Endothelial cell (in vitro differentiated cells): ENCODE measurements at regions not wholly inside any gene's neighbourhood (a gene's known extent, or its start where the extent isn't known, plus 50 kb on each side); places are given as distances from the start of the nearest gene placed in this dataset.
A peak's percentile ranks its signal among the peaks of the same experiment; 100 is the strongest.

Experiments
- DNase-seq: peaks from one replicate; pipeline ENCODE4 v3.0.0; 2021; ENCODE audit warnings: low spot score
- H3K27ac Mint-ChIP-seq: one replicate; pipeline ENCODE4 v1.8.0; 2021; ENCODE audit warnings: mixed read lengths, inconsistent platforms; ENCODE audit not compliant: unreplicated experiment
- H3K27me3 Mint-ChIP-seq: one replicate; pipeline ENCODE4 v1.8.0; 2021; ENCODE audit warnings: mild to moderate bottlenecking, moderate library complexity, mixed read lengths, inconsistent platforms; ENCODE audit not compliant: unreplicated experiment
- H3K36me3 Mint-ChIP-seq: one replicate; pipeline ENCODE4 v1.8.0; 2021; ENCODE audit warnings: mild to moderate bottlenecking, low read depth, mixed read lengths, inconsistent platforms; ENCODE audit not compliant: unreplicated experiment
- H3K4me1 Mint-ChIP-seq: one replicate; pipeline ENCODE4 v1.8.0; 2021; ENCODE audit warnings: mild to moderate bottlenecking, mixed read lengths, inconsistent platforms; ENCODE audit not compliant: unreplicated experiment
- H3K4me3 Mint-ChIP-seq: one replicate; pipeline ENCODE4 v1.8.0; 2021; ENCODE audit warnings: mild to moderate bottlenecking, mixed read lengths, inconsistent platforms; ENCODE audit not compliant: unreplicated experiment
- H3K9me3 Mint-ChIP-seq: one replicate; pipeline ENCODE4 v1.8.0; 2021; ENCODE audit warnings: mixed read lengths, inconsistent platforms; ENCODE audit not compliant: unreplicated experiment
- CTCF ChIP-seq: fragments of 200-600 bp; sonication (generic); IDR thresholded peaks from one replicate; pipeline ENCODE4 v1.5.0; 2021; ENCODE audit warnings: antibody characterized with exemption; ENCODE audit not compliant: unreplicated experiment

- no peaks in the 10 kb centered on the region for H3K9me3 Mint-ChIP-seq
- no peak overlapping the region for H3K27ac Mint-ChIP-seq
- no peaks in the 10 kb centered on the region for H3K4me1 Mint-ChIP-seq
- no peak for DNase-seq
- no peak overlapping the region for H3K4me3 Mint-ChIP-seq
- H3K36me3 Mint-ChIP-seq: no peaks in the 10 kb centered on the region
- no peak for TF ChIP-seq CTCF
- H3K27me3 Mint-ChIP-seq: peaks cover 1% of the 10 kb centered on the region
Measured at GRCh38 chr9:71250581-71250980, 129.2 kb upstream of the TRPM3 start.

DNA sequence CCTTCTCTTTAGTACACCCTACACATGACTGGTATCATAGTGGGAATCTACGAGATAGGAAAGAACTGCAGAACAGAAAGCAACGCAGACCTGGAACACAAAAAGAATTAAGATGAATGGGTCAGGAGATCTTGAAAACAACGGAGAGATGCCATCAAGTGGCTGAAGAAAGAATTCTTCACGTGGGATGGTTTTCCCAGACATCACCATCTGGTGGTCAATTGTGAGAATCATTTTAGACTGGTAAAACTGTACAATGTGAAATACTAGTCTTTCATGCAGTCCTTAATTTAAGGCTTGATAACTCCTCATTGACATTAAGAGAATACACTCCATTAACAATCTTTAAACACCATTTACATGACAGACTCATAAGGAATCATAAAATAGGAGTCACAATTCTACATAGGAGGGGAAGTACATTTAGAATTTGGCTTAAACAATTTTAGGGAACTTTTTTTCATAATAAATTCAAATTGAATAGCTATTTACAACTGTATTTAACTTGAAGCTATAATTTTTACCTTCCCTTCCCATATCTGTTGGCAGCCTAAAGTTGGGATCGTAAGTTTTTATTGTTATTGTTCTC lies 128.4 kb upstream of the TRPM3 start:
- H3K4me1 Mint-ChIP-seq: no peaks in the 10 kb centered on the region
- H3K27ac Mint-ChIP-seq: no peak overlapping the region
- no peaks in the 10 kb centered on the region for H3K36me3 Mint-ChIP-seq
- peaks cover 2% of the 10 kb centered on the region for H3K27me3 Mint-ChIP-seq
- peak; percentile 72 for TF ChIP-seq CTCF
- no peak overlapping the region for H3K4me3 Mint-ChIP-seq
- DNase-seq: peak; percentile 22
- H3K9me3 Mint-ChIP-seq: no peaks in the 10 kb centered on the region

DNA sequence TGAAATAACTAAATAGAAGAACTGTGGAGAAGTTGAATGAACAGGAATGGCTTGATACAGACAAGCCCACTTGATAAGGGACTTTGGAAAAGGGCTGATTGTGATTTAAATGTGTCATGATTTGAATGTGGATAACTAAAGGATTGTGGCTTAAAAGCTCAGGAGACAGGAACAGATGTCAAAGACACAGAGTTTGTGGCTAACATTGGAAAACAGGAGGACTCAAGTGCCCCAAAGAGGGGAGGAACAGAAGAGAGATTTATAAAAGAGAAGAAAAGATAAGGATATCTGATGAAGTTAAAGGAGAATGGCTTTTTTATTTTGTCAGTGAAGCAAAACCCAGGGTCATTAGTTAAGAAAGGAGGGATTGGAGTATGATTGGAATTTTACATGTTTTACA lies 124.2 kb upstream of the TRPM3 start:
- no peak overlapping the region for H3K4me3 Mint-ChIP-seq
- H3K36me3 Mint-ChIP-seq: no peaks in the 10 kb centered on the region
- peaks cover 3% of the 10 kb centered on the region for H3K27me3 Mint-ChIP-seq
- no peak for DNase-seq
- H3K27ac Mint-ChIP-seq: no peak overlapping the region
- no peaks in the 10 kb centered on the region for H3K9me3 Mint-ChIP-seq
- H3K4me1 Mint-ChIP-seq: no peaks in the 10 kb centered on the region
- TF ChIP-seq CTCF: no peak

- Mint-ChIP-seq H3K4me3 (no peak overlapping the region), H3K4me1 (no peaks in the 10 kb centered on the region), H3K27ac (no peak overlapping the region), H3K36me3 (no peaks in the 10 kb centered on the region), H3K27me3 (peaks cover 3% of the 10 kb centered on the region), H3K9me3 (no peaks in the 10 kb centered on the region)
- no peak for TF ChIP-seq CTCF
- DNase-seq: no peak
Measured at GRCh38 chr9:71243951-71244350, 122.5 kb upstream of the TRPM3 start.

- TF ChIP-seq CTCF: no peak
- Mint-ChIP-seq H3K27me3 (peaks cover 3% of the 10 kb centered on the region), H3K36me3 (no peaks in the 10 kb centered on the region), H3K9me3 (no peaks in the 10 kb centered on the region), H3K4me1 (no peaks in the 10 kb centered on the region), H3K27ac (no peak overlapping the region), H3K4me3 (no peak overlapping the region)
- no peak for DNase-seq
Measured at GRCh38 chr9:71242081-71242480, 120.7 kb upstream of the TRPM3 start.
